NCI-H526 (cell line): ENCODE measurements at regions not wholly inside any gene's neighbourhood (a gene's known extent, or its start where the extent isn't known, plus 50 kb on each side); places are given as distances from the start of the nearest gene placed in this dataset.
A peak's percentile ranks its signal among the peaks of the same experiment; 100 is the strongest.

Experiments used
- DNase-seq, 2 experiments: peaks; one replicate each; lab custom pipeline; 2025; lab: John Stamatoyannopoulos, UW

GRCh38 chr15:66848686-66849392 lies 146.8 kb downstream of the SMAD6 start:
- DNase-seq: no peak

GRCh38 chr15:66849393-66849745 lies 147.3 kb downstream of the SMAD6 start:
- DNase-seq: no peak

- no peak for DNase-seq
Observed at GRCh38 chr15:66849746-66850077, 147.7 kb downstream of the SMAD6 start.

- DNase-seq: no peak
Observed at GRCh38 chr15:66850078-66850991, 148.3 kb downstream of the SMAD6 start.

GRCh38 chr15:66850996-66851310 lies 148.9 kb downstream of the SMAD6 start:
- DNase-seq: no peak

- DNase-seq: peak; percentile 44 to 89
Observed at GRCh38 chr15:66851311-66852063, 149.5 kb downstream of the SMAD6 start.

- no peak for DNase-seq
Observed at GRCh38 chr15:66852064-66852905, 150.2 kb downstream of the SMAD6 start.

GRCh38 chr15:66854012-66854965 lies 152.3 kb downstream of the SMAD6 start:
- DNase-seq: no peak

GRCh38 chr15:66855041-66855440 lies 153.0 kb downstream of the SMAD6 start:
- DNase-seq: no peak

GRCh38 chr15:66857694-66858093 lies 155.7 kb downstream of the SMAD6 start:
- DNase-seq: no peak

GRCh38 chr15:66858423-66859207 lies 156.6 kb downstream of the SMAD6 start:
- DNase-seq: no peak

- no peak for DNase-seq
Observed at GRCh38 chr15:66859688-66860253, 157.7 kb downstream of the SMAD6 start.

- no peak for DNase-seq
Observed at GRCh38 chr15:66860844-66861243, 158.8 kb downstream of the SMAD6 start.

GRCh38 chr15:66862111-66862939 lies 160.3 kb downstream of the SMAD6 start:
- no peak for DNase-seq

GRCh38 chr15:66862940-66863335 lies 160.9 kb downstream of the SMAD6 start:
- peak; percentile 60 to 88 for DNase-seq

- no peak for DNase-seq
Observed at GRCh38 chr15:66863390-66864085, 161.5 kb downstream of the SMAD6 start.

GRCh38 chr15:66864086-66864830 lies 162.2 kb downstream of the SMAD6 start:
- no peak for DNase-seq
